KMS-11 (cell line): ENCODE measurements at regions not wholly inside any gene's neighbourhood (a gene's known extent, or its start where the extent isn't known, plus 50 kb on each side); places are given as distances from the start of the nearest gene placed in this dataset.

Source experiments
- H2AFZ ChIP-seq: fragments of 200-600 bp; sonication (generic); 2 replicates; pipeline ENCODE4 v1.6.1; 2016; ENCODE audit warnings: antibody characterized with exemption, mixed run types, low read depth
- H3K27ac ChIP-seq: fragments of 200-600 bp; sonication (generic); 2 replicates; pipeline ENCODE4 v1.6.1; 2016; ENCODE audit warnings: mild to moderate bottlenecking, mixed run types
- H3K27me3 ChIP-seq: fragments of 200-600 bp; sonication (generic); 2 replicates; pipeline ENCODE4 v1.6.1; 2017; ENCODE audit warnings: mild to moderate bottlenecking, low read depth, mixed run types, moderate library complexity; ENCODE audit not compliant: insufficient read depth
- H3K36me3 ChIP-seq: fragments of 200-600 bp; sonication (generic); 2 replicates; pipeline ENCODE4 v1.6.1; 2017; ENCODE audit warnings: mild to moderate bottlenecking, mixed run types; ENCODE audit not compliant: insufficient read depth
- H3K4me1 ChIP-seq: fragments of 200-600 bp; sonication (generic); 2 replicates; pipeline ENCODE4 v1.6.1; 2016; ENCODE audit warnings: mild to moderate bottlenecking, low read depth, mixed run types; ENCODE audit not compliant: poor library complexity, severe bottlenecking
- H3K4me2 ChIP-seq: fragments of 200-600 bp; sonication (generic); 2 replicates; pipeline ENCODE4 v1.7.0; 2016; ENCODE audit warnings: mild to moderate bottlenecking, mixed run types
- H3K4me3 ChIP-seq: fragments of 200-600 bp; sonication (generic); IDR thresholded peaks from 2 replicates; pipeline ENCODE4 v1.6.1; 2017; ENCODE audit warnings: low read depth, low read length, mixed read lengths; ENCODE audit not compliant: insufficient read depth
- H3K79me2 ChIP-seq: fragments of 200-600 bp; sonication (generic); 2 replicates; pipeline ENCODE4 v1.6.1; 2016; ENCODE audit warnings: low read depth, mixed run types; ENCODE audit not compliant: insufficient read depth
- H3K9ac ChIP-seq: fragments of 200-600 bp; sonication (generic); 2 replicates; pipeline ENCODE4 v1.6.1; 2016; ENCODE audit warnings: mild to moderate bottlenecking, mixed run types
- H4K20me1 ChIP-seq: fragments of 200-600 bp; sonication (generic); 2 replicates; pipeline ENCODE4 v1.6.1; 2016; ENCODE audit warnings: mild to moderate bottlenecking, mixed run types; ENCODE audit not compliant: insufficient read depth
- TF ChIP-seq, protein P1 (sequence below): fragments of 200-600 bp; sonication (generic); conservative IDR thresholded peaks from 2 replicates; pipeline ENCODE4 v1.6.1; 2017; ENCODE audit warnings: low read depth, mild to moderate bottlenecking, antibody characterized with exemption, low read length, moderate library complexity, mixed read lengths

DNA sequence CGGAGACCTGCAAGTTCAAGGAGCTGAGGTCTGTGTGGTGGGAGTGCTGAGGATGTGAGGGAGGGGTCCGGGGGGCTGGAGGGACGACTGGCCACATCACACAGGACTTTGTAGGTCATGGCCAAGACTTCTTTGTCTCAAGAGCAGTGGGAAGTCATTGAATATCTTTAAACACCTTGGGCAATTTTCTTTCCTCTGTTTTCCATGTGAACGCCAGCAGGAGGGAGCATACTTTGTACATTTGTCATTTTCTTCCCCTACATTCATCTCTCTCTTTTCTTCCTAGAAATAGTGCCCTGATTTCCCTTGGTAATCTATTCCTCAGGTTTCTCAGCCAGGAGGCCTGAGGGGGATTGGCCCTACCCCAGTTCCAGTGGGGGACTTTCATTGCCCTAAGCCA lies 153.7 kb upstream of the MSX2 start:
- H3K4me2 ChIP-seq: no peak overlapping the region
- no peaks in the 10 kb centered on the region for H3K79me2 ChIP-seq
- H3K27ac ChIP-seq: no peak overlapping the region
- no peak overlapping the region for H3K9ac ChIP-seq
- H3K27me3 ChIP-seq: no peaks in the 10 kb centered on the region
- TF ChIP-seq, protein P1, sequence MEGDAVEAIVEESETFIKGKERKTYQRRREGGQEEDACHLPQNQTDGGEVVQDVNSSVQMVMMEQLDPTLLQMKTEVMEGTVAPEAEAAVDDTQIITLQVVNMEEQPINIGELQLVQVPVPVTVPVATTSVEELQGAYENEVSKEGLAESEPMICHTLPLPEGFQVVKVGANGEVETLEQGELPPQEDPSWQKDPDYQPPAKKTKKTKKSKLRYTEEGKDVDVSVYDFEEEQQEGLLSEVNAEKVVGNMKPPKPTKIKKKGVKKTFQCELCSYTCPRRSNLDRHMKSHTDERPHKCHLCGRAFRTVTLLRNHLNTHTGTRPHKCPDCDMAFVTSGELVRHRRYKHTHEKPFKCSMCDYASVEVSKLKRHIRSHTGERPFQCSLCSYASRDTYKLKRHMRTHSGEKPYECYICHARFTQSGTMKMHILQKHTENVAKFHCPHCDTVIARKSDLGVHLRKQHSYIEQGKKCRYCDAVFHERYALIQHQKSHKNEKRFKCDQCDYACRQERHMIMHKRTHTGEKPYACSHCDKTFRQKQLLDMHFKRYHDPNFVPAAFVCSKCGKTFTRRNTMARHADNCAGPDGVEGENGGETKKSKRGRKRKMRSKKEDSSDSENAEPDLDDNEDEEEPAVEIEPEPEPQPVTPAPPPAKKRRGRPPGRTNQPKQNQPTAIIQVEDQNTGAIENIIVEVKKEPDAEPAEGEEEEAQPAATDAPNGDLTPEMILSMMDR: no peak
- H3K36me3 ChIP-seq: no peaks in the 10 kb centered on the region
- no peak overlapping the region for H3K4me3 ChIP-seq
- H3K4me1 ChIP-seq: no peaks in the 10 kb centered on the region
- H2AFZ ChIP-seq: no peak overlapping the region
- no peaks in the 10 kb centered on the region for H4K20me1 ChIP-seq

DNA sequence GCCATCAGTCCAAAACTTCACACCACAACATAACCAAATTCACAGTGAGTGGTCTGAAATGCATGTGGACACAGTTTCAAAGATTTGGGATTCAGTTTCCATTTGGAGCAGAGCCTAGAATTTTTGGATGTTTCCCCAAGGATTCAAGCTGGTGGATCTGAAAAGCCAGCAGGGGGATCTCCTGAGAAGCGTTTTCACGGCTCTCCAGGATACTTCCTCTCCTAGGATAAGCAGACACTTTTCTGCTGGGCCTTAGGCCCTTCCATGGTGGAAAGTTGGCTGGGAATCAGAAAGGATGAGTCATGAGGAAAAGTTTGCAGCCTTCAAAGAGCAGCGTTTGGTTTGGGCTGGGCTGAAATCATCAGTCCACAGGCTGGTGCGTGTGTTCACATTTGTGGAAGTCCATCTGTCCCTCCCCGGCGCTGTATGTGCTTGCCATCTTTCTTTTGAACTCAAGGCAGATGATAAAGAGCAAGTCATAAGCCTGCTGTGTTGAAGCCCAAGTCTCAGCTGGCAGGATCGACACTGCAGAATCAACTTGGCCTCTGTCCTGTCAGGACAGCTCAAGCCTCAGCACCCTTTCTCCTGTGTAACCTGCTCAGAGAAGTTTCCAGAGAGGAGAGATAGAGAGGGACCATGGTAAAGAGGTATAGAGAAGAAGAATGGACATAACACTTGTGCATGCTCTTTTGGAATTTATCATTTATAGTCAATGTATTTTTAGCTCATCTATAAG lies 152.6 kb upstream of the MSX2 start:
- H3K4me2 ChIP-seq: no peak overlapping the region
- H3K36me3 ChIP-seq: no peaks in the 10 kb centered on the region
- no peak overlapping the region for H3K4me3 ChIP-seq
- TF ChIP-seq, protein P1: no peak
- H4K20me1 ChIP-seq: no peaks in the 10 kb centered on the region
- no peaks in the 10 kb centered on the region for H3K79me2 ChIP-seq
- no peak overlapping the region for H2AFZ ChIP-seq
- no peaks in the 10 kb centered on the region for H3K4me1 ChIP-seq
- no peak overlapping the region for H3K9ac ChIP-seq
- H3K27me3 ChIP-seq: no peaks in the 10 kb centered on the region
- H3K27ac ChIP-seq: no peak overlapping the region

DNA sequence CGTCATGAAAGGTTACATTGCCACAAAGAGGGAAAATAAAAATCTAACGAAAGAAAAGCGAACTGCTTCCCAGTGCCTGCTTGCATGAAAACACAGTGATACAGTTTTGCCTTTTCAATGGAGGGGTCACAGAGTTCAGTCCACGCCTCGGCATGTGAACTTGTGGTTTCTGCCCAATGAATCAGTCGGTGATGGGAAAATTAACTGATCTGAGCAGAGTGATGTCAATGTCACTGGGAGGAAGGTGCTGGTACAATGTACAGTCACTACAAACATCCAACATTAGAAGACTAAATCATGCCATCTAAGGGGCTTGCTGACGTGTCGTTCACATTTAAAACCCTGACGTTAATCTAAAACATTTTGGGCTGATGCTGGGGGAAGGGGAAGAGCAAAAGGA lies 151.8 kb upstream of the MSX2 start:
- no peaks in the 10 kb centered on the region for H3K4me1 ChIP-seq
- H3K9ac ChIP-seq: no peak overlapping the region
- H3K79me2 ChIP-seq: no peaks in the 10 kb centered on the region
- H3K36me3 ChIP-seq: no peaks in the 10 kb centered on the region
- no peaks in the 10 kb centered on the region for H3K27me3 ChIP-seq
- no peak overlapping the region for H3K27ac ChIP-seq
- H3K4me3 ChIP-seq: no peak overlapping the region
- H2AFZ ChIP-seq: no peak overlapping the region
- H4K20me1 ChIP-seq: no peaks in the 10 kb centered on the region
- H3K4me2 ChIP-seq: no peak overlapping the region
- TF ChIP-seq, protein P1: no peak

DNA sequence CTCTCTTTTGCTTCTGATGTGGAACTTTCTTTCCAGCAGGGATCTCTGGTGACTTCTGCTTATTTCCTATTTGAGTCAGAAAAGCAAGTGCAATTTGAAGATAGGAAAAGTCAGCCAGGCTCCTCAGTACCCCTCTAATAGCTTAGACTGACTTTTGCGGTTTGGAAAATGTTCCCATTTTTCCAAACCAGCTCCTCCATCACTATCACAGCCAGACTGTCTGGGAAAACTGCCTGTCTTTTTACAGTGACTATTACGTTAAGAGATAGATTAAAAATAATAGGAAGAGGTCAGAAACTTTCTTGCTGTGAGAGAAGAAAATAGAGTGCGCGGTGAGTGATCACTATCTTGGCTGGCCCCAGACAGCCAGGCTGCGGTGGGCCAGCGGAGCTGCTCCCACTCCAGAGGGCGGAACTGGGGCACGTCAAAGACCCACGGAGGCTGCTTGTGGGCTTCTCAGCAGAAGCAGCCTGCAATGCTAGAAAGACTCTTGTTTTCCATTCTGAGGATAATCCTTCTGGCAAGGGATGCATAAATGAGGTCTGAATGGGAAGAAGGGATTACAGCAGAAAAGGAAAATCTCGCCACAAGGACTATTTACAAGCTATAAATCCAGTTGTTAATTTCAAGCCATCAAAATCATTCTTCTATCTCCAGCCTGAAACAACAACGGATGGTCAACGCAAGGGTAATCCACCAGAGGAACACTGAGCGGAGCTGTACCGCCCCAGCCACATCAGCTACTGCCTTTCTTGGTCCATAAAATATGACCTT lies 151.0 kb upstream of the MSX2 start:
- H3K27me3 ChIP-seq: no peaks in the 10 kb centered on the region
- no peak overlapping the region for H3K4me3 ChIP-seq
- H2AFZ ChIP-seq: no peak overlapping the region
- no peak overlapping the region for H3K9ac ChIP-seq
- H3K27ac ChIP-seq: no peak overlapping the region
- no peak overlapping the region for H3K4me2 ChIP-seq
- H3K4me1 ChIP-seq: no peaks in the 10 kb centered on the region
- TF ChIP-seq, protein P1: no peak
- H3K36me3 ChIP-seq: no peaks in the 10 kb centered on the region
- no peaks in the 10 kb centered on the region for H4K20me1 ChIP-seq
- H3K79me2 ChIP-seq: no peaks in the 10 kb centered on the region
